DND-41 (cell line): ENCODE measurements at regions not wholly inside any gene's neighbourhood (a gene's known extent, or its start where the extent isn't known, plus 50 kb on each side); places are given as distances from the start of the nearest gene placed in this dataset.

Experiments
- ATAC-seq: fragments of 200-7000 bp; cut with Tn5 transposase; 3 replicates; pipeline ENCODE4 v1.9.1; 2021; ENCODE audit warnings: low read depth; ENCODE audit not compliant: insufficient read depth
- DNase-seq: peaks from one replicate; pipeline ENCODE4 v3.0.0-alpha.2; 2020
- H2AFZ ChIP-seq: 2 replicates; pipeline ENCODE4 v1.6.0; 2012; ENCODE audit warnings: low read depth, low read length
- H3K27ac ChIP-seq: 2 replicates; pipeline ENCODE4 v1.5.1; 2012; ENCODE audit warnings: low read length, inconsistent platforms
- H3K27me3 ChIP-seq: fragments of 200-600 bp; sonication (generic); 2 replicates; pipeline ENCODE4 v1.6.0; 2012; ENCODE audit warnings: low read length, mild to moderate bottlenecking, inconsistent platforms; ENCODE audit not compliant: insufficient read depth, poor library complexity
- H3K36me3 ChIP-seq: 2 replicates; pipeline ENCODE4 v1.5.1; 2012; ENCODE audit warnings: low read length, inconsistent platforms; ENCODE audit not compliant: insufficient read depth
- H3K4me1 ChIP-seq: 2 replicates; pipeline ENCODE4 v1.5.1; 2012; ENCODE audit warnings: mild to moderate bottlenecking, low read length; ENCODE audit not compliant: insufficient read depth
- H3K4me2 ChIP-seq: 2 replicates; pipeline ENCODE4 v1.6.0; 2012; ENCODE audit warnings: mild to moderate bottlenecking, moderate library complexity, low read length, inconsistent platforms; ENCODE audit not compliant: insufficient read depth
- H3K4me3 ChIP-seq, 2 experiments: fragments of 200-600 bp in 1 of 2; shearing (Covaris generic) in 1 of 2; 2 replicates each; pipeline ENCODE4 v1.5.1; 2012 to 2016; ENCODE audit warnings: inconsistent platforms in 2 of 2, low read length in 2 of 2, mild to moderate bottlenecking in 2 of 2, low read depth in 1 of 2, moderate library complexity in 1 of 2
- H3K79me2 ChIP-seq: 2 replicates; pipeline ENCODE4 v1.6.0; 2012; ENCODE audit warnings: low read length, inconsistent platforms; ENCODE audit not compliant: insufficient read depth
- H3K9ac ChIP-seq: 2 replicates; pipeline ENCODE4 v1.6.0; 2012; ENCODE audit warnings: low read depth, mild to moderate bottlenecking, inconsistent platforms, low read length, moderate library complexity
- H3K9me3 ChIP-seq: 2 replicates; pipeline ENCODE4 v1.5.1; 2012; ENCODE audit warnings: low read length, moderate library complexity, mild to moderate bottlenecking, inconsistent platforms; ENCODE audit not compliant: insufficient read depth, severe bottlenecking
- H4K20me1 ChIP-seq: 2 replicates; pipeline ENCODE4 v1.6.0; 2012; ENCODE audit warnings: low read length; ENCODE audit not compliant: insufficient read depth
- EZH2 ChIP-seq: IDR thresholded peaks from 3 replicates; pipeline ENCODE4 v1.6.1; 2012; ENCODE audit warnings: borderline replicate concordance, low read depth, mild to moderate bottlenecking, moderate library complexity, low read length, inconsistent platforms; ENCODE audit not compliant: severe bottlenecking
- TF ChIP-seq, protein P1 (sequence below): IDR thresholded peaks from 2 replicates; pipeline ENCODE4 v1.5.1; 2012; ENCODE audit warnings: borderline replicate concordance, low read length, moderate library complexity, mild to moderate bottlenecking; ENCODE audit not compliant: poor library complexity, severe bottlenecking; ENCODE audit errors: extremely low read depth

DNA sequence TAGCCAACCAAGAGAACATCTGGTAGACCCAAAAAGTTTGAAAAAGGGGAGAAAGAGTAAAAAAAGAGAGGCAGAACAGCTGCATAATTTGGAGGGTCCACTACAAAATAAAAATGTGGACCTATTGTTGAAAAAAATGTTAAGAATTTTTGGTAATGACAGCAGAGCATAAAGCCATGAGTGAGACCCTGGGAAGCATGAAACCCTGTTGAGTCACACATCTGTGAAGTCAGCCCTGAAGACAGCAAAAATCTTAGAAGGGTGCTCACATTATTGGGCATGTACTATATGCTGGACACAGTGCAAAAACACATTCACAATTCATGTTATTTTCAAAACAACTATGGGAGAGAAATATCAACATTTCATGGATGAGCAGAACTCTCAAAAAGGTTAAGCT is 56.4 kb upstream of the LIFR start:
- H3K27me3 ChIP-seq, result peaks cover 3% of the 10 kb centered on the region
- ATAC-seq, result no peak

DNA sequence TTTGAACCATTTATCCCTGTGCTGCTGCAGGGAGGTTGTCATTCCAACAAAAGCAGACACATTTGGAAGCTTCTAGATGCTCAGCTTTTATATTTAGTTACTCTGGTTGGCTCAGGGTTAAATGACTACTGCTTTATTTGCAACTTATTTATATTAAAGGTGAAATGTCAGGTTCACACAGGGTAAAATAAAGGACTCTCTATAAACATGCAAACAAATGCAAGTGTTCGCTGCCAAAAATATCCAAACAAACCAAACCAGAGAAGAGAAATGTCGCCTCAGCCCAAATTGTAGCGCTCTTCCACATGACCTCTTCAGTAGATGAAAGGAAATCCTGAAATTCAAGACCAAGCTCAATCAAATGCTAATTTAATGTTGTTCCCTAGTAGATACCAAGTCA is 57.0 kb upstream of the LIFR start:
- no peak for ATAC-seq
- Histone ChIP-seq H3K27me3 (peaks cover 3% of the 10 kb centered on the region), H3K4me1 (no peaks in the 10 kb centered on the region), H2AFZ (no peak overlapping the region), H3K9ac (no peak overlapping the region), H3K79me2 (no peaks in the 10 kb centered on the region), H3K4me3 (no peak overlapping the region), H3K36me3 (no peaks in the 10 kb centered on the region), H3K27ac (no peak overlapping the region), H3K9me3 (no peaks in the 10 kb centered on the region), H3K4me2 (no peak overlapping the region), H4K20me1 (no peaks in the 10 kb centered on the region)
- TF ChIP-seq, protein P1, sequence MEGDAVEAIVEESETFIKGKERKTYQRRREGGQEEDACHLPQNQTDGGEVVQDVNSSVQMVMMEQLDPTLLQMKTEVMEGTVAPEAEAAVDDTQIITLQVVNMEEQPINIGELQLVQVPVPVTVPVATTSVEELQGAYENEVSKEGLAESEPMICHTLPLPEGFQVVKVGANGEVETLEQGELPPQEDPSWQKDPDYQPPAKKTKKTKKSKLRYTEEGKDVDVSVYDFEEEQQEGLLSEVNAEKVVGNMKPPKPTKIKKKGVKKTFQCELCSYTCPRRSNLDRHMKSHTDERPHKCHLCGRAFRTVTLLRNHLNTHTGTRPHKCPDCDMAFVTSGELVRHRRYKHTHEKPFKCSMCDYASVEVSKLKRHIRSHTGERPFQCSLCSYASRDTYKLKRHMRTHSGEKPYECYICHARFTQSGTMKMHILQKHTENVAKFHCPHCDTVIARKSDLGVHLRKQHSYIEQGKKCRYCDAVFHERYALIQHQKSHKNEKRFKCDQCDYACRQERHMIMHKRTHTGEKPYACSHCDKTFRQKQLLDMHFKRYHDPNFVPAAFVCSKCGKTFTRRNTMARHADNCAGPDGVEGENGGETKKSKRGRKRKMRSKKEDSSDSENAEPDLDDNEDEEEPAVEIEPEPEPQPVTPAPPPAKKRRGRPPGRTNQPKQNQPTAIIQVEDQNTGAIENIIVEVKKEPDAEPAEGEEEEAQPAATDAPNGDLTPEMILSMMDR, result no peak
- TF ChIP-seq EZH2, result no peak
- no peak for DNase-seq

More for the DNA sequence above, 56.4 kb upstream of the LIFR start:
- Histone ChIP-seq H3K4me2 (no peak overlapping the region), H3K4me3 (no peak overlapping the region), H2AFZ (no peak overlapping the region), H4K20me1 (no peaks in the 10 kb centered on the region), H3K36me3 (no peaks in the 10 kb centered on the region), H3K27ac (no peak overlapping the region), H3K79me2 (no peaks in the 10 kb centered on the region), H3K9ac (no peak overlapping the region), H3K9me3 (no peaks in the 10 kb centered on the region), H3K4me1 (no peaks in the 10 kb centered on the region)
- TF ChIP-seq, protein P1, result no peak
- TF ChIP-seq EZH2, result no peak
- DNase-seq, result no peak

DNA sequence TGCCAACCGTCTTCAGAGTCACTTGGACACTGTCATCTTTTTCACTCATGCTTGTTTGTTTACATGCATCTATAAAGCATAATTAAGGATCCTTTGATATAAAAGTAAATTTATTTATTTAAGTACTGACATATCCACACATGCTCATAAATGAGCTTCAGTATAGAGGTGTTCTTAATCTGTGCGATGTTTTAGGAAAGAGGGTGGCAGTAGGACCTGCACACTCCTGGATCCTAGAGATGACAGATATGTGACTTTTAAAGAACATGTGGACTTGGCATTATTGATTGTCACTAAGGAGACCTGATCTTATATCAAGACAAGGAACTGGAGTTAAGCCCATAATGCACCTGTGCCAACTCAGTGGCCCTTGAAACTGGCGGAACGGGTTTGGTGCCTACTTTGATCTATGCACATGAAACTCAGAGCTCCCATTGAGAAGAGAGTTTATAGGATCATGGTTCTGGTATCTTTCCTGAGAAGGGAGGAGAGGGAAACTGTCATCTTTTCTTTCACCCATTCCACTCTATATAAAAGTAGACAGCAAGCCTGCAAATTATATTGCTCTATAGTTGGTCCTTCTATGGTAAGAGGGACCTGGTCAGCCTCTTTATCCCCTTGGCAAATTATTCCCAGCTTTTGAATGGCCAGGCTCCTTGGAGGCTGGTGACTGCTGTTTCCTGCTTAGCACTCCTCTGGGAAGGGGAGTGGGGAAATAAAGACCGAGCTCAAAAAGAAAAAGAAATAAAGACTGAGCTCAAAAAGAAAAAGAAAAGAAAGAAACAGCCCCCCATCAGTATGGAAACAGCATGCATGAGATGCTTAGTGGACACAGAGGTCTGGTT is 57.8 kb upstream of the LIFR start:
- Histone ChIP-seq H3K4me3 (no peak overlapping the region), H4K20me1 (no peaks in the 10 kb centered on the region), H3K9ac (no peak overlapping the region), H2AFZ (no peak overlapping the region), H3K27me3 (peaks cover 3% of the 10 kb centered on the region), H3K9me3 (no peaks in the 10 kb centered on the region), H3K4me2 (no peak overlapping the region), H3K36me3 (no peaks in the 10 kb centered on the region), H3K79me2 (no peaks in the 10 kb centered on the region), H3K27ac (no peak overlapping the region), H3K4me1 (no peaks in the 10 kb centered on the region)
- no peak for TF ChIP-seq EZH2
- TF ChIP-seq, protein P1, result no peak
- ATAC-seq (no peak), DNase-seq (no peak)
